ENCODE measurements at regions not wholly inside any gene's neighbourhood (a gene's known extent, or its start where the extent isn't known, plus 50 kb on each side); places are given as distances from the start of the nearest gene placed in this dataset.
"Not testable (repeated sequence)": the region's sequence is repeated elsewhere in the genome, so short reads cannot be mapped to it uniquely, and the experiment has no call there.

DNA sequence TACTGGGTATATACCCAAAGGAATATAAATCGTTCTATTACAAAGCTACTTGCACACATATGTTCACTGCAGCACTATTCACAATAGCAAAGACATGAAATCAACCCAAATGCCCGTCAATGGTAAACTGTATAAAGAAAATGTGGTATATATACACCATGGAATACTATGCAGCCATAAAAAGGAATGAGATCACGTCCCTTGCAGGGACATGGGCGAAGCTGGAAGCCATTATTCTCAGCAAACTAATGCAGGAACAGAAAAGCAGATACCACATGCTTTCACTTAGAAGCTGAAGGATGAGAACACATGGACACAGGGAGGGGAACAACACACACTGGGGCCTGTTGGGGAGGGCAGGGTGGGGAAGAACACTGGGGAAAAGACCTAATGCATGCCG lies 1740.0 kb upstream of the RAG2 start:
- TF ChIP-seq POLR2A, POLR2AphosphoS5 (IDR thresholded peaks at IDR 0.05; ENCODE audit: low read depth, low read length): not testable (repeated sequence)
